ENCODE measurements at regions not wholly inside any gene's neighbourhood (a gene's known extent, or its start where the extent isn't known, plus 50 kb on each side); places are given as distances from the start of the nearest gene placed in this dataset.

GRCh38 chr7:106420210-106420609 lies 135.4 kb upstream of the NAMPT start:
- H3K4me3 Mint-ChIP-seq (ENCODE audit: unreplicated experiment): no peak overlapping the region
- DNase-seq (ENCODE audit: low spot score): no peak
- H3K4me1 Mint-ChIP-seq (ENCODE audit: low read depth): peaks cover 20% of the 10 kb centered on the region
- H3K27ac Mint-ChIP-seq (ENCODE audit: unreplicated experiment): no peak overlapping the region
- H3K9me3 Mint-ChIP-seq (ENCODE audit: low read depth): peaks cover 15% of the 10 kb centered on the region
- no peak for TF ChIP-seq CTCF (IDR thresholded peaks at IDR 0.05)
- H3K27me3 Mint-ChIP-seq (ENCODE audit: low read depth): peaks cover 5% of the 10 kb centered on the region
- peaks cover 1% of the 10 kb centered on the region for H3K36me3 Mint-ChIP-seq (ENCODE audit: low read depth)

- Mint-ChIP-seq H3K36me3 (ENCODE audit: low read depth) (peaks cover 1% of the 10 kb centered on the region), H3K27ac (ENCODE audit: unreplicated experiment) (no peak overlapping the region), H3K4me3 (ENCODE audit: unreplicated experiment) (no peak overlapping the region), H3K4me1 (ENCODE audit: low read depth) (peaks cover 14% of the 10 kb centered on the region), H3K27me3 (ENCODE audit: low read depth) (peaks cover 7% of the 10 kb centered on the region), H3K9me3 (ENCODE audit: low read depth) (peaks cover 17% of the 10 kb centered on the region)
- TF ChIP-seq CTCF (IDR thresholded peaks at IDR 0.05): no peak
- no peak for DNase-seq (ENCODE audit: low spot score)
Measured at GRCh38 chr7:106419455-106420182, 134.8 kb upstream of the NAMPT start.

- Mint-ChIP-seq H3K9me3 (ENCODE audit: low read depth) (peaks cover 17% of the 10 kb centered on the region), H3K36me3 (ENCODE audit: low read depth) (peaks cover 1% of the 10 kb centered on the region), H3K27me3 (ENCODE audit: low read depth) (peaks cover 9% of the 10 kb centered on the region), H3K27ac (ENCODE audit: unreplicated experiment) (no peak overlapping the region), H3K4me3 (ENCODE audit: unreplicated experiment) (no peak overlapping the region), H3K4me1 (ENCODE audit: low read depth) (peaks cover 10% of the 10 kb centered on the region)
- TF ChIP-seq CTCF (IDR thresholded peaks at IDR 0.05): no peak
- no peak for DNase-seq (ENCODE audit: low spot score)
Measured at GRCh38 chr7:106418526-106418925, 133.7 kb upstream of the NAMPT start.

DNA sequence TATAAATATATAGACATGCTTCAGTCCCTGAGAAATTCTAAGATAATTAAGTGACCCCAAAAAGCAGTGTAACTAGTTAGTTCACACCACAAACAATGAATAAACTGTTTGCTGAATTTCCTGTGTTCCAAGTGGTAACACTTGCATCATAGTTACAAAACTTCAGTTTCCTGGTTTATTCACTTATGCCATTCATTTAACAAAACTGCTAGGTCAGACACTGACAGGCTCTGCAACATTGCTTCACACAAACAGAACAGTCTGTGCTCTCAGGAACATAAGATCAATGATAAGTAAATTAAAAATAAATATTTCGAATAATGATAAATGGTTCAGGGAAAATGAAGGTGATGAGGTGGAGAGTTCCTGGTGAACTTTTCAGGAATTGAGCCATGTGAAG lies 133.3 kb upstream of the NAMPT start:
- Mint-ChIP-seq H3K9me3 (ENCODE audit: low read depth) (peaks cover 17% of the 10 kb centered on the region), H3K27ac (ENCODE audit: unreplicated experiment) (no peak overlapping the region), H3K36me3 (ENCODE audit: low read depth) (peaks cover 1% of the 10 kb centered on the region), H3K27me3 (ENCODE audit: low read depth) (peaks cover 10% of the 10 kb centered on the region), H3K4me3 (ENCODE audit: unreplicated experiment) (no peak overlapping the region), H3K4me1 (ENCODE audit: low read depth) (peaks cover 10% of the 10 kb centered on the region)
- DNase-seq (ENCODE audit: low spot score): no peak
- no peak for TF ChIP-seq CTCF (IDR thresholded peaks at IDR 0.05)

- Mint-ChIP-seq H3K9me3 (ENCODE audit: low read depth) (peaks cover 17% of the 10 kb centered on the region), H3K4me3 (ENCODE audit: unreplicated experiment) (no peak overlapping the region), H3K36me3 (ENCODE audit: low read depth) (peaks cover 1% of the 10 kb centered on the region), H3K27ac (ENCODE audit: unreplicated experiment) (no peak overlapping the region), H3K4me1 (ENCODE audit: low read depth) (peaks cover 10% of the 10 kb centered on the region), H3K27me3 (ENCODE audit: low read depth) (peaks cover 10% of the 10 kb centered on the region)
- DNase-seq (ENCODE audit: low spot score): no peak
- no peak for TF ChIP-seq CTCF (IDR thresholded peaks at IDR 0.05)
Measured at GRCh38 chr7:106417273-106417902, 132.6 kb upstream of the NAMPT start.
